HG02588 (cell line): ENCODE measurements at regions not wholly inside any gene's neighbourhood (a gene's known extent, or its start where the extent isn't known, plus 50 kb on each side); places are given as distances from the start of the nearest gene placed in this dataset.
"Not testable (repeated sequence)": the region's sequence is repeated elsewhere in the genome, so short reads cannot be mapped to it uniquely, and the experiment has no call there.

ENCODE experiments used
- ATAC-seq: cut with Tn5 transposase; IDR thresholded peaks from one replicate; pipeline ENCODE4 v1.9.1; 2021; ENCODE audit warnings: mild to moderate bottlenecking, moderate library complexity; ENCODE audit not compliant: unreplicated experiment

DNA sequence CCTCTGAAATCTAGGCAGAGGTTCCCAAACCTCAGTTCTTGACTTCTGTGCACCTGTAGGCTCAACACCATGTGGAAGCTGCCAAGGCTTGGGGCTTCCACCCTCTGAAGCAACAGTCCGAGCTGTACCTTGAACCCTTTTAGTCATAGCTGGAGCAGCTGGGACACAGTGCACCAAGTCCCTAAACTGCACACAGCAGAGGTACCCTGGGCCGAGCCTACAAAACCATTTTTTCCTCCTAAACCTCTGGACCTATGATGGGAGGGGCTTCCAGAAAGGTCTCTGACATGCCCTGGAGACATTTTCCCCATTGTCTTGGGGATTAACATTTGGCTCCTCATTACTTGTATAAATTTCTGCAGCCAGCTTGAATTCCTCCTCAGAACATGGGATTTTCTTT is 168.8 kb downstream of the TLE3 start:
- not testable (repeated sequence) for ATAC-seq

DNA sequence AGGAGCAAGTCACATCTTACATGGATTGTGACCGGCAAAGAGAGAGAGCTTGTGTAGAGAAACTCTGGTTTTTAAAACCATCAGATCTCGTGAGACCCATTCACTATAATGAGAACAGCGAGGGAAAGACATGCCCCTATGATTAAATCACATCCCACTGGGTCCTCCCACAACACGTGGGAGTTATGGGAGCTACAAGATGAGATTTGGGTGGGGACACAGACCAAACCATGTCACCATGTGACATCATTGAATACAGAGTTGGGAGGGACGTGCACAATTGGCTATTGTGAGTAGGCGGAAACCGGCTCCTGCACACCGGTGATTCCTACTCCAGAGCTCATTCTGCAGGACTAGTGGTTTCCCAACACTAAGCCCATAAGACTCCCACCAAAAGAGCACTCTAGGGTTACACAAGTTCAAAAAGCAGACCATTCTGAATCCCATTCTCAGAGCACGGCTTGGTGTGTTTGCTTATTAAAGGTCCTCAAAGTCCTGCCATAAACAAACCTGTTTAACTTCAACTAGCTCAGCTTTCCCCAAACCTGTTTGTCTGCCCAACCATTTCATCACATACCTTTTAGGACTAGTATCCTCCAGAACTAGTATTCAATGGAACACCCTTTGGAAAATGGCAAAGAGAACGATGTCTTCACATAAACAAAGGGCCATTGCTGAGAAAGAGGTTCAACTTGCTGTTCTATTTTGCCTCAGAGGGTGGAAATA is 167.6 kb downstream of the TLE3 start:
- no peak for ATAC-seq

DNA sequence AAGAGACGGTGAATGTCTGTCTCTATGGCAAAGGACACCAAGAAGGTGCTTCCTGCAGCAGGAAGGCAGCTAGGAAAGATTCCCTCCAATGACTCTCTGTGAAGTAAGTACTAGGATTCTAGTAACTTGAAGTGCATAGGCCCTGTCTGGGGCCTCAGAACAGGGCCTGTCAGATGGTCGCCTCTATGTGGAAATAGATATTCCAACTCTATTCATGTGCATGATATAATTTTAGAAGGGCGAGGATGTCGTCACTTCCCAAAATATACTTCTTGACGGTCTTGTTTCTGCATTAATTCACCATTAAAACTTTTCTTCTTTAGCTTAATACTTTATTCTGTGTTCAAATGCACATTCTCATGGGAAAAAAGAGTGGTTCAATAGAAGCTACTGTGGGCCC is 167.0 kb downstream of the TLE3 start:
- no peak for ATAC-seq

DNA sequence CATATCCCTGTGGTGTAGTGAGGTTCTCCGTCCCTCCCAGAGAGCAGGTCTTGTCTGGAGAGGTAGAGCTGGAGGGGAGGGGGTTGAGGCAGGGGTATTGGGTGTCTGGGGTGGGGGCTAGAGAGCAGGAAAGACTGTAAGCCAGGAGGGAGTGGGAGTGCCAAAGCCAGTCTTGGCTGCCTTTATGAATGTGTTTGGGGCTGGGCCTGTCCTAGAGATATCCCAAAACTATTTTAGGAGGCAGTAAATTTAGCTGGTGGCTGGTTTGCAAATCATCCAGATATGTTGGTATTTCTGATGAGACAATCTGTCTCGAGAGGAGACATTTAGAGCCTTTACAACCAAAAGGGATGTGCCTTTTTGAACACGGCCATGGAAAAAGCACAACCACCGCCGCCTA is 166.6 kb downstream of the TLE3 start:
- ATAC-seq = no peak

DNA sequence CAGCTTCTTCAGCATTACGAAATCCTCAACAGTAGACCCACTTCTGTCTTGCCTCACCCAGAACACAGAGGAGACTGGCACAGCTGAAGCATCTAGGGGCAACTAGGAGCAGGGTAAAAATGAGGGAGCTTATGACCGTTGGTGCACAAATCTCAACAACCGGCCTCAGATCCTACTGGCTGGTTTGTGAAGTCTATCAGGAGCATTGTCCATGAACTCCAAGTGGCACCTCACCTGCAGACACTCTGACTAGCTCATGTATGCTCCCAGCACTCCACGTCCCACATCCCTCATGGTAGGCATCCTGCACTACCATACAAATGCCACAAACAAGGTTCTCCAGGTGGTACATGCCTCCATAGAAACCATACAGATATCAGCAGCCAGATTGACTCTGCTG is 163.1 kb downstream of the TLE3 start:
- no peak for ATAC-seq

DNA sequence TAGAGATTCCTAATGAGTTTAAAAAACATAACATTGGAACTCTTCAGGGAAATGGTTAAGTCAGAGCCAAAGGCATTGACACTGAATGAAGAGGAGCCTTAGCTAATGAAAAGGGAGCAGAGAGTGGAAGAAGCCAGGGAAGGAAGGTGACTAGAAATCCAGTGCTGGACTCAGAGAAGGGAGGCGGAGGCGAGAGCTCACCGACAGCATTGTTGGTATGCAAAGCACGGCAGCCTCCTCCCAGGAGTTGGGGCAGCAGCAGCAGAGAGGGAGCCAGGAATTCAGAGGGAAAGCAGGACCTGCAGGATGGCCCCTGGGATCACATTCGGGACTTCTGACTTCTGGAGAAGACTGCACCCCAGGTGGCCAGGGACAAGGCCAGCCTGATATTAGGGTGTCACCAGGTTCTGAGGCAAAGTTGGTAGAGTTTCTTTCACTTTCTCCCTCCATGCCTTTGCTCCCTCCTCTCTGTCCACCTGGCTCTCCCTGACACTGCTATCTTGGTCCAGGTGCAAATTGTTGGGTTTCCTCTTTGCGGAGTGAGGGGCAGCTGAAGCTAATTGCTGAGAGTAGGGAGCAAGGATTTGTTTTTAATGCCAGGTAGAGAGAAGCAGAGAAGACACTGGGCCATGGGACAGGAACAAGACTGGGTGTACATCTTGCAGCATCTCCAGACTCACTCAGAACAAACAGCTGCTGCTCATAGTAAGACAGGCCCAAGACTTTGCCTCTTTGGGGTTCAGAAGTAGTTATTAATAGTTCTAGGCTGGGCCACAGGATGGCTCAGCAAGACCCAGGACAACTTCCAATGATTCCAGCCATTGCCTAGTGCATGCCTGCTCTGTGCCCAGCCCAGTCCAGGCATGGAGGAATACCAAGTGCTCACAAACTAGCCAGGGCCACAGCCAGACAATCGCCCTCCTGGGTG is 157.9 kb downstream of the TLE3 start:
- no peak for ATAC-seq

DNA sequence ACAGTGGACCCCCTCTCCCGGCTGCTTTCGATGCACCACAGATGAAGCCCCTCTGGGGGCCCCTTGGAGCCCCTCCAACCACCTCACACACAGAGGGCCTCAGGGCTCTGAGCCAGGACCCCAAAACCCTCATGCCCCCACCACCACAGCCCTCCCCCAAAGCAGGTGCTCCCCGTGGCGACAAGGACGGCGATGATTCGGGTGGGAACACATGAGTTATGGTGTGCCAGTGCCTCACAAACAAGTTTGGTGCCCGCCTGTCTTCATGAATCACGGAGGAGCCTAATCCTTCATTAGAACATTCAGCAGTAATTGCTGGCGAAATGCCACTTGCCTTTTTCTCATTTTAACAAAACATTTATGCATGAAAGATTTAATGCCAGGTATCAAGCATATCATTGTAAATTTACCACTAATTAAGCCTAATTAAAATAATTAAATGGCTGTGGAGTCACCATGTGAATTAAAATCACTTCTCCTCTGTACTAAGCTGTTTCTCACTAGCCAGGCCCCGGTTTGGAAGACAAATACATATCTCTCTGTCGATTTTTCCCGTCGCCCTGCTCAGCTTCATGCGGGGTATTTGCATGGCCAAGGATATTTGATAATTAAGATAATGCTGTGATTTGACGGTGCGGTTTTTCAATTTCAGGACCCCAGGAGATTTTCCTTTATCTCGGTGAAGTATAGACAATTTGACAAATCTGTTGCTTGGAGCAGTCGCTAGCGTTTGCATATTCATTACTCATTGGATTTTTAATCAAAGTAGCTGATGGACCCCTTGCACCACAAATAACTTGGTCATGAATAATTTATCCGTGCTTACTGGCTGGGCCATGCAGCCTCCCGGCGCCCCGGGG is 157.0 kb downstream of the TLE3 start:
- ATAC-seq = no peak

DNA sequence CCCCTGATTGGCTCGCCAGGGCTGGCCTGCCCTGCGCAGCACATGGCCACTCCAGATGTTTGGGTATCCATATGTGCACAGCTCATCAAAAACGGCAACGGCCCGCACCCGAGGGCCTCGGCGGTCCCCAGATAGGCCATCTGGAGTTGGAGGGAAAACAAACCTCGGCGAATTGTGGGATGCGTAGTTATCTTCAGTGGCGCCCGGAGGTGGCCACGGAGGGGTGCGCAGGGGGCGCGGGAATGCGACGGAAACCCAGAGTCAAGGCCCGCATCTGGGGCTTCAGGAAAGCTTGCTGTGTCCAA is 156.5 kb downstream of the TLE3 start:
- no peak for ATAC-seq

DNA sequence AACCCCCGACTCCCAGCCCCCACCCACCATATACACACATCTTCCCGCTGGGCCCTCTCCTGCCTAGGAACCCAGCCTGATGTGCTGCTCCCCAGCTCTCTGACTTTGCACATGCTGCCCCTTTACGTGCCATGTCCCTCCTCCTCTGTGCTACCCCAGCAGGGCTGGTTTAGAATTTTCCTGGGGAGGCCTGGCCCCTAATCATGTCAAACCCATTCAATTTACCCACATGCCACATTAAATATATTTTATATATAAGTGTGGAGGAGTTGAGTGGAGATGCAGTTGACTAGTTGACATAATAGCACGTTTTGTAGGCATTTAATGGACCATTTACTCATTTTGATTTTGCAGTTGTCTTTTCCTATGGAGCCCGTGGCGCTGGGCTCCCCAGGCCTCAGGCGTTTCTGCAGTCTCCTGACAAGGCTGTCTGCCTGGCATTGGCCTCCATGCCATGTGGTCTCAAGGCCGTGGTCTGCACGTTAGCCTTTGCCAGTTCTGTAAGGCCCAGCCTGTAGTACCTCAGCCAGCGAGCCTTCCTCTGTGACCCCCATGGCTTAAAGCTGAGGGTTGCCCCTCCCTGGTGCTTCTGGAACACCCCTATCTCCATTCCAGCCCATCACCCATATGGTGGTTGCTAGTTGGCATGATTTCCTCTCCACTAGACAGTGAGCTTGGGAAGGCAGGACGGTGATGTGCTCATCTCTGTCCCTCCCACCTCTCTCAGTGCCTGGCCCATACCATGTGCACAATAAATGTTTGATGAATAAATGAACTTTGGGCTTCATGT is 155.8 kb downstream of the TLE3 start:
- ATAC-seq = no peak

DNA sequence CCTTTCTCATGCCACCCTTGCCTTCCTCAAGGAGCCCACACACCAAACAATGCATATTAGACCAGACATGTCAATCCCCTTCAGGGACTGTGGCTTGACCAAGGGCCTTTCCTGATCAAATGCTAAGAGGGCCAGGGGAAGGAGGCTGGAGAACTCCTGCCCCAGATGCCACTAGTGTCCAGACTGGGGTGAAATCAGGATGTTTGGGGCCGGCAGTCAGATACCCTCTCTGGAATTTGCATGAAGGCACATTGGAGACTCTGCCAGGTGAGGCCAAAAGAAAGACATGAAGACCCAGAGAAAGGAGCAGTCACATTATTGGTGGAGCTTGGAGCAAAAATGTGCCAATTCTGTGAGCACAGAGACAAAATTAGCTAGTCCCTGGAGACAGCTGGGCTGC is 154.1 kb downstream of the TLE3 start:
- no peak for ATAC-seq

DNA sequence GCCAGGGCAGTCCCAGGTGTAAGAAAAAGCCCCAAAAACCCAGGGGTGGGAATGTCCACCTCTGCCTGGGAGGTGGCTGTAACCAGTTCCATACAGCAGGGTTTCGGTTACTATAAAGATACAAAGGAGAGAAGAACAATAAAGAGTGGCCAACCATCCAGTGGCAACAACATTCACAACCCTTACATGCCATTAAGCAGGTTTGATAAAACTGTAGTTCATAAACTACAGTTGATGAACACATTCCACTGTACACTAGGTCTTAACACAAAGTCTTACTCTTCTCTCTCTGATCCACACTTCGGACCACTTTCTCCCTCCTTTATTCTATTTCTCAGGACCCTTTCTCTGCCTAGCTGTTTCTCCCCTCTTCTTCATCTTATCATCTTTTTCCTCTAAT is 152.0 kb downstream of the TLE3 start:
- ATAC-seq = no peak

DNA sequence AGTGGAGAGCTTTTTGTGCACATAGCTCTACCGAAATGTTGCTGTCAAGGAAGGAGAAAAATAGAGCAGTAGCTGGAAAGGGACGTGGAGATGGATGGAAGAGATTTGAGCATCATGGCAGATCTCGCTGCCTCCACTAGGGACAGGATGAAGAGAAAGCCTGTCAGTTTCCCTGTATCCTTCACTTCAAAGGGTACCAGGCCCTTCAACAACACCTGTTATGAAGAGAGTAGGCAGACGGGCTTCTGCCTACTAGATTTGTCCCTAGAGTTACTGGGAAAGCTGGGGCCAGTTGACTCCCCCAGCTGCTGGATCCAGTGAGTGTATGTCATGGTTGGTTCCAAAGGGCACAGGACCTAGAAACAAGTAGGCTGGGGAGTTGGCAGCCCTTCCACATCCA is 150.8 kb downstream of the TLE3 start:
- ATAC-seq = no peak

DNA sequence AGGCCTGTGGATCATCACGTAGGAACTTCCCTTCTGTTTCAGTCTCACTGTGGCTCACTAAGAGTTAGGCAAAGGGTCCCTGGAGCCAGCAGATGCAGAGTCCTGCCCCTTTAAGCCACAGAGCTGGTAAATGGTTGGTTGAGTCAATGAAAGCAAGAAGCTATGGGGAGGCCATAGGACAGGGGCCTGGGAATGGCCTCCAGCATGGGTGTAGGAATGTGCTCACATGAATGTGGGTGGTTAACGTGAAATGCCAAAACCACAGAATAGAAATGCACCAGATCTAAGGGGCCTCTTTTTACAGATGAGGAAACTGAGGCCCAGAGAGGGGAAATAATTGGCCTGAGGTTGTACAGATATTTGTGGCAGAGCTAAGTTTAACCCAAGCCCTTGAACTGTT is 150.3 kb downstream of the TLE3 start:
- no peak for ATAC-seq

DNA sequence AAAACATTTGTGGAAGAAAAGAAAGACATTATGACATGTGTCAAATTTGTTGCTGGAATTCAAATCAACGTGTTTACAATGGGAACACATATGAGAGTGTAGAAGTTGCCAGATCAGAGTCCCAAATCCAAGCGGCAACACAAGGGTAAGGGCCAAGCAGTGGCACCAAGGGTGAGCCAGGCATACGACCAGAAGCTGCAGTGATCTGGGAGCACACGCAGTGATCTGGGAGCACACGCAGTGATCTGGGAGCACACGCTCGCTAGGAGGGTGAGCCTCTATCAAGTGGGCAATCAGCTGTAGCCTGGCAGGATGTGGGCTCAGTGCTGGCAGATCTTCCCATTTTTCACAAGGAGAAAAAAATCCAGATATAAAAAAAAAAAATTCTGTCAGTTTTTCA is 148.2 kb downstream of the TLE3 start:
- no peak for ATAC-seq

DNA sequence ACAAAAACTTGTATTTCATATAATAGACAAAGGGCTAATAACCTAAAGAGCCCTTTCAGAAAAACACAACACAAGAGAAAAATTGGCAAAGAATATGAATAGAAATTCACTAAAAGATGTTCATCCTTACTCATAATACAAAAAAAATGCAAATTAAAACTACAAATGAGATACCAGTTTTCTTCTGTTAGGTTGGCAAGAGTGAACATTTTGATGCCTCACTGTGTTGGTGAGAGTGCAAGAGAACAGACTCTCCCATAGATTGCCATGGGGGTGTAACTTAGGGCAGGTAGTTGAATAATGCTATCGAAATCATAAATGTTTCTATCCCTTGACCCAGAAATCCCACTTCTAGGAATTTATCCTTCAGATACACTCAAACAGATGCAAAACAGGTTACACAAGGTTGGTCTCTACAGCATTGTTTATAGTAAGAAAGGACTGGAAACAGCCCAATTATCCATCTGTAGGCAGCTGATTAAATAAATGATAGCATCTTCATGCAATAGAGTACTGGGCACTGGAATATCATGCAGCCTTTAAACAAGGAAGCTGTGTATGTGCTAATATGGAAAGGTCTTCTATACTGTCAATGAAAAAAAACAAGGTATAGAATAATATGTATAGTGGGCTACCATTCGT is 146.3 kb downstream of the TLE3 start:
- ATAC-seq = no peak

DNA sequence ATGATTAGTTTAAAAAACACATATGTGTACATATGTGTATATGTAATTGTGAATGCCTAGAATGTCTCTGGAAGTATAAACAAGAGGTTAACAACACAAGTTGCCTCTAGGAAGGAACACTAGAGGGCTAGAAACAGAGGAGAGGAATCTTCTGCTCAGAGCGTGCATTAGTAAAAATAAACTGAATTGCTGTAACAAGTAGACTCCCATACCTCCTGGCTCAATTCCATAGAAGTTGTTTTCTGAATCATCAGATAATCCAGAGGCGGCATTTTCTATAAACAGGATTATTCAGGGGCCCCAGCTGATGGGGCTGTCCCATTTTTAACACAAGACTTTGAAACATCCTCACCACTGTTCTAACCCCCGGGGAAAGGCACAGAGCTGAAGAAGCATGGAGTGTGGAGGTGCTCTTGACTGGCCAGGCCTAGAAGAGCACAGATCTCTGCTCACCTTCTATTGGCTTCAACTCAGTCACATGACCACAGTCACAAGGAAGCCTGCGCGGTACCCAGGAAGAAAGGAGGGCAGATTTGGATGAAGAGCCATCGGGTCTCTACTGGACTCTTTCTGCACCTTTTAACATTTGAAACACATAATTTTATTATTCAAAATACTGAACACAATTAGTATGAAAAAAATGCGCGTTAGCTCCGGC is 145.7 kb downstream of the TLE3 start:
- no peak for ATAC-seq

DNA sequence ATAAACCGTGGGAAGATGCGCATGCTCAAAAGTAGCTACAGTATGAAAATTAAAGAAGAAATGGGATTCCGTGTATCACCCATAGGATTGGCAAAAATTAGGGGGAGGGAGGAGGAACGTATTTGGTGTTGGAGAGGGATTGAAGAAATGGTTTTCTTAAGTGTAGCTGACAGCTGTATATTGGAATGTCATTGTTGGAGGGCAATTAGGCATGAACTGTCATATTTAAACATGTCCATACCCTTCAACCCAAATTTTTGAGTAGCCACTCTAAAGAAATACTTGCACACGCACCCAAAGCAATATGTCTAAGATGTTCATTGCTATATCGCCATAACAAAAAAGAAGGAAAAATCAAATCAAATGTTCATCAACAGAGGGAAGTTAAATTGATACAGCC is 144.7 kb downstream of the TLE3 start:
- ATAC-seq = no peak

DNA sequence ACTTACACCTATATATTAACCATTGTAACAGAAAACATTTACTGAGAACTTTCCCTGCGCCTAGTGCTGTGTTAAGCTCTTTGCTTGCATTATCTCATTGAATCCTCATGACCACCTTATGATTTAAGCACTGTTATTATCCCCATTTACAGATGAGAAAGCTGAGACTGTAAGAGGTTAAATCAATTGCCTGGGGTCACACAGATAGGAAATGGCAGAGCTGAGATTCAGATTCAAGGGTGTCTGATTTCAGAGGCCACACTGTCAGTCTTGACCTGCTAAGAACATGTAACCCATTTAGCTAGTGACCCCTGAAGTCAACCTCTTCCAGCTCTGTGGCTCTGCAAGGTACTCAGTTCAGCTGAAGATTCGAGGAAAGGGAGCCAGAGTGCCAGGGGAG is 143.9 kb downstream of the TLE3 start:
- no peak for ATAC-seq

DNA sequence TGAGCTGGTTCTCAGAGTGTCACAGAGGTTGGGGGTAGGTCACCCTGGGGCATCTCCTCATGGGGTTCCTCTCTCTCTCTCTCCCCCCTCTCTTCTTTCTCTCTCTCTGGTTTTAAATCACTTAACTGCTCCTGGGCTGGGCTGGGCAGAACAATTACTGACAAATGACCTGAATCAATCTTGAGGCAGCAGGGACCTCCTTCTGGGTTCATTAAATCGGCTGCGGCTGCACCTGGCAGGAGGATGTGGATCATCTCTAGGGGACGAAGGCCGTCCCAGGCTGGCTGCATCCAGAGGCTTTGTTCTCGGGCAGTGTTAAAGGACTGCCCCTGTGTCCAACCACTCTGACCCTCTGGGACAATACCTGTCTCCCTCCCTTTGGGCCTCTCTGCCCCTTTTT is 143.1 kb downstream of the TLE3 start:
- ATAC-seq = no peak
